ENCODE measurements at regions not wholly inside any gene's neighbourhood (a gene's known extent, or its start where the extent isn't known, plus 50 kb on each side); places are given as distances from the start of the nearest gene placed in this dataset.
A peak's percentile ranks its signal among the peaks of the same experiment; 100 is the strongest.

GRCh38 chr22:47839595-47840227 lies 1077.3 kb downstream of the TBC1D22A start:
- Histone ChIP-seq H3K27me3 (replicated peaks; ENCODE audit: control insufficient read depth, insufficient read depth, low read length) (no peaks in the 10 kb centered on the region), H3K36me3 (ENCODE audit: control insufficient read depth, insufficient read depth, low read length) (no peaks in the 10 kb centered on the region), H3K4me3 (replicated peaks; ENCODE audit: low read depth, low read length) (no peak overlapping the region)
- no peak for TF ChIP-seq CTCF (IDR thresholded peaks at IDR 0.05; ENCODE audit: insufficient read depth, low read length, poor library complexity, severe bottlenecking)
- no peak for DNase-seq (ENCODE audit: extremely low read depth, insufficient read length)

- Histone ChIP-seq H3K4me3 (replicated peaks; ENCODE audit: low read depth, low read length) (no peak overlapping the region), H3K36me3 (ENCODE audit: control insufficient read depth, insufficient read depth, low read length) (no peaks in the 10 kb centered on the region), H3K27me3 (replicated peaks; ENCODE audit: control insufficient read depth, insufficient read depth, low read length) (no peaks in the 10 kb centered on the region)
- no peak for DNase-seq (ENCODE audit: extremely low read depth, insufficient read length)
- peak; percentile 63 for TF ChIP-seq CTCF (IDR thresholded peaks at IDR 0.05; ENCODE audit: insufficient read depth, low read length, poor library complexity, severe bottlenecking)
These were observed 1075.3 kb downstream of the TBC1D22A start for GRCh38 chr22:47837703-47838102.

- Histone ChIP-seq H3K27me3 (replicated peaks; ENCODE audit: control insufficient read depth, insufficient read depth, low read length) (no peaks in the 10 kb centered on the region), H3K36me3 (ENCODE audit: control insufficient read depth, insufficient read depth, low read length) (no peaks in the 10 kb centered on the region), H3K4me3 (replicated peaks; ENCODE audit: low read depth, low read length) (no peak overlapping the region)
- no peak for TF ChIP-seq CTCF (IDR thresholded peaks at IDR 0.05; ENCODE audit: insufficient read depth, low read length, poor library complexity, severe bottlenecking)
- DNase-seq (ENCODE audit: extremely low read depth, insufficient read length), result no peak
These were observed 1074.5 kb downstream of the TBC1D22A start for GRCh38 chr22:47836957-47837356.

- DNase-seq (ENCODE audit: extremely low read depth, insufficient read length), result no peak
- Histone ChIP-seq H3K36me3 (ENCODE audit: control insufficient read depth, insufficient read depth, low read length) (no peaks in the 10 kb centered on the region), H3K4me3 (replicated peaks; ENCODE audit: low read depth, low read length) (no peak overlapping the region), H3K27me3 (replicated peaks; ENCODE audit: control insufficient read depth, insufficient read depth, low read length) (no peaks in the 10 kb centered on the region)
- no peak for TF ChIP-seq CTCF (IDR thresholded peaks at IDR 0.05; ENCODE audit: insufficient read depth, low read length, poor library complexity, severe bottlenecking)
These were observed 1073.3 kb downstream of the TBC1D22A start for GRCh38 chr22:47835726-47836125.

- no peak for TF ChIP-seq CTCF (IDR thresholded peaks at IDR 0.05; ENCODE audit: insufficient read depth, low read length, poor library complexity, severe bottlenecking)
- H3K4me3 ChIP-seq (replicated peaks; ENCODE audit: low read depth, low read length), result no peak overlapping the region
- H3K27me3 ChIP-seq (replicated peaks; ENCODE audit: control insufficient read depth, insufficient read depth, low read length), result no peaks in the 10 kb centered on the region
- no peaks in the 10 kb centered on the region for H3K36me3 ChIP-seq (ENCODE audit: control insufficient read depth, insufficient read depth, low read length)
- DNase-seq (ENCODE audit: extremely low read depth, insufficient read length), result no peak
These were observed 1063.6 kb downstream of the TBC1D22A start for GRCh38 chr22:47826016-47826415.

- no peak for DNase-seq (ENCODE audit: extremely low read depth, insufficient read length)
- Histone ChIP-seq H3K4me3 (replicated peaks; ENCODE audit: low read depth, low read length) (no peak overlapping the region), H3K36me3 (ENCODE audit: control insufficient read depth, insufficient read depth, low read length) (no peaks in the 10 kb centered on the region), H3K27me3 (replicated peaks; ENCODE audit: control insufficient read depth, insufficient read depth, low read length) (no peaks in the 10 kb centered on the region)
- TF ChIP-seq CTCF (IDR thresholded peaks at IDR 0.05; ENCODE audit: insufficient read depth, low read length, poor library complexity, severe bottlenecking), result no peak
These were observed 1060.0 kb downstream of the TBC1D22A start for GRCh38 chr22:47822422-47822821.
